WTC11 (cell line): ENCODE measurements at regions not wholly inside any gene's neighbourhood (a gene's known extent, or its start where the extent isn't known, plus 50 kb on each side); places are given as distances from the start of the nearest gene placed in this dataset.

Experiments used
- CREB1 ChIP-seq: sonication (generic); formaldehyde crosslinking; IDR thresholded peaks from 2 replicates; pipeline ENCODE4 v1.8.0; 2023; ENCODE audit warnings: mild to moderate bottlenecking, missing genetic modification reagents
- CTCF ChIP-seq: fragments of 200-600 bp; IDR thresholded peaks from 2 replicates; pipeline ENCODE4 v1.8.0; 2022; ENCODE audit warnings: antibody characterized with exemption
- E2F4 ChIP-seq: sonication (generic); formaldehyde crosslinking; IDR thresholded peaks from 2 replicates; pipeline ENCODE4 v1.8.1; 2022; ENCODE audit warnings: low read depth, mild to moderate bottlenecking, moderate library complexity, missing genetic modification reagents, borderline replicate concordance
- FOXJ3 ChIP-seq: sonication (generic); formaldehyde crosslinking; IDR thresholded peaks from 2 replicates; pipeline ENCODE4 v1.9.0; 2021; ENCODE audit warnings: missing genetic modification reagents, mild to moderate bottlenecking, borderline replicate concordance
- GTF2I ChIP-seq: fragments of 250-450 bp; sonication (Bioruptor Pico); conservative IDR thresholded peaks from 2 replicates; pipeline ENCODE4 v1.4.0; 2021; ENCODE audit warnings: mild to moderate bottlenecking
- IRF1 ChIP-seq: sonication (generic); formaldehyde crosslinking; IDR thresholded peaks from 2 replicates; pipeline ENCODE4 v1.8.0; 2023; ENCODE audit warnings: missing genetic modification reagents
- JUN ChIP-seq: sonication (generic); formaldehyde crosslinking; IDR thresholded peaks from 2 replicates; pipeline ENCODE4 v1.8.0; 2023; ENCODE audit warnings: mild to moderate bottlenecking, missing genetic modification reagents
- PREB ChIP-seq: sonication (generic); formaldehyde crosslinking; IDR thresholded peaks from 2 replicates; pipeline ENCODE4 v1.8.1; 2022; ENCODE audit warnings: mild to moderate bottlenecking, missing genetic modification reagents, moderate library complexity, borderline replicate concordance
- RELA ChIP-seq: sonication (generic); formaldehyde crosslinking; IDR thresholded peaks from 2 replicates; pipeline ENCODE4 v1.8.1; 2022; ENCODE audit warnings: missing genetic modification reagents, mild to moderate bottlenecking, borderline replicate concordance
- TEAD4 ChIP-seq: sonication (generic); formaldehyde crosslinking; IDR thresholded peaks from 2 replicates; pipeline ENCODE4 v1.8.0; 2022; ENCODE audit warnings: mild to moderate bottlenecking, missing genetic modification reagents
- USF2 ChIP-seq: sonication (generic); formaldehyde crosslinking; IDR thresholded peaks from 2 replicates; pipeline ENCODE4 v1.8.1; 2023; ENCODE audit warnings: mild to moderate bottlenecking, missing genetic modification reagents, moderate library complexity
- ZNF416 ChIP-seq: fragments of 250-450 bp; sonication (Bioruptor Pico); IDR thresholded peaks from 2 replicates; pipeline ENCODE4 v1.9.0; 2021; ENCODE audit warnings: mild to moderate bottlenecking, inconsistent platforms
- ZNF512 ChIP-seq: sonication (generic); formaldehyde crosslinking; IDR thresholded peaks from 2 replicates; pipeline ENCODE4 v1.8.1; 2022; ENCODE audit warnings: missing genetic modification reagents, borderline replicate concordance

GRCh38 chr15:37731146-37731746 lies 203.2 kb upstream of the TMCO5A start:
- TF ChIP-seq GTF2I (CRISPR knock-in tag) (no peak), CTCF (no peak), PREB (CRISPR knock-in tag) (no peak), ZNF512 (CRISPR knock-in tag) (no peak), CREB1 (no peak), RELA (CRISPR knock-in tag) (no peak), IRF1 (CRISPR knock-in tag) (no peak), USF2 (no peak), TEAD4 (CRISPR knock-in tag) (no peak), ZNF416 (CRISPR knock-in tag) (no peak), E2F4 (CRISPR knock-in tag) (no peak), FOXJ3 (CRISPR knock-in tag) (no peak), JUN (CRISPR knock-in tag) (no peak)
